ENCODE measurements at regions not wholly inside any gene's neighbourhood (a gene's known extent, or its start where the extent isn't known, plus 50 kb on each side); places are given as distances from the start of the nearest gene placed in this dataset.

GRCh38 chr14:56059054-56059453 is 59.2 kb upstream of the PELI2 start:
- TF ChIP-seq, protein P1, sequence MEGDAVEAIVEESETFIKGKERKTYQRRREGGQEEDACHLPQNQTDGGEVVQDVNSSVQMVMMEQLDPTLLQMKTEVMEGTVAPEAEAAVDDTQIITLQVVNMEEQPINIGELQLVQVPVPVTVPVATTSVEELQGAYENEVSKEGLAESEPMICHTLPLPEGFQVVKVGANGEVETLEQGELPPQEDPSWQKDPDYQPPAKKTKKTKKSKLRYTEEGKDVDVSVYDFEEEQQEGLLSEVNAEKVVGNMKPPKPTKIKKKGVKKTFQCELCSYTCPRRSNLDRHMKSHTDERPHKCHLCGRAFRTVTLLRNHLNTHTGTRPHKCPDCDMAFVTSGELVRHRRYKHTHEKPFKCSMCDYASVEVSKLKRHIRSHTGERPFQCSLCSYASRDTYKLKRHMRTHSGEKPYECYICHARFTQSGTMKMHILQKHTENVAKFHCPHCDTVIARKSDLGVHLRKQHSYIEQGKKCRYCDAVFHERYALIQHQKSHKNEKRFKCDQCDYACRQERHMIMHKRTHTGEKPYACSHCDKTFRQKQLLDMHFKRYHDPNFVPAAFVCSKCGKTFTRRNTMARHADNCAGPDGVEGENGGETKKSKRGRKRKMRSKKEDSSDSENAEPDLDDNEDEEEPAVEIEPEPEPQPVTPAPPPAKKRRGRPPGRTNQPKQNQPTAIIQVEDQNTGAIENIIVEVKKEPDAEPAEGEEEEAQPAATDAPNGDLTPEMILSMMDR (IDR thresholded peaks at IDR 0.05) = no peak

DNA sequence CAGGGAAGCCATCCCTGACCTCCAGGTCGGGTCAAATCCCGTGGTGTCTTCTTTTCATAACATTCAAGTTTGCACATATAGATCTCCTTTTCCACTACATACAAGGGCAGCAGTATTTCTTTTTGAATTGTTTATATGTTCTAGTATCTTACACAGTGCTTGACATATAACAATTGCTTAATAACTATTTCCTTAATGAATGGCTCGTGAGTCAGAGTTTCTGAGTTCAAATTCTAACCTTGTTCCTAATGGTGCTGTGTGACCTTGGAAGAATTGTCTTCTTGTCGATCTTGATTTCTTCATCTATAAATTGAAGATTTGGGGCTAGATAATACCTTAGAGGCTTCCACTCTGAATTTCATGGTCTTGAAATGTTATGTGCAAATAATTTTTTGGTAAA is 57.2 kb upstream of the PELI2 start:
- TF ChIP-seq, protein P1 (IDR thresholded peaks at IDR 0.05) = no peak

GRCh38 chr14:56063131-56063530 is 55.1 kb upstream of the PELI2 start:
- TF ChIP-seq, protein P1 (IDR thresholded peaks at IDR 0.05) = no peak

DNA sequence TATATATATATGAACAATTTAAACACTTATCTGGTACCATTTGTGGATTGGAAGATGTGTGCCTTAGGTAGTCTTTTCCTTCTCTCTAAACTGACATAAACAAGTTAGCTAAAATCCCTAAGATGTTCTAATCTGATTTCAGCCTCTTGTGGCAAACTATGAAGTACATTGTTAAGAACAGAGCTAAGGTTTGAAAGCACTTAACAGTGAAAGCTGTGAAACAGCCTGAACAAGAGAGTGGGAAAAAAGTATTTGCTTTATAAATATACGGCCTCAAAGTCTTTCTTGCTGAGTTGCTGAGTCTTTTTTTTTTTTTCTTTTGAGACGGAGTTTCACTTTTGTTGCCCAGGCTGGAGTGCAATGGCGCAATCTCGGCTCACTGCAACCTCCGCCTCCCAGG is 53.7 kb upstream of the PELI2 start:
- TF ChIP-seq, protein P1 (IDR thresholded peaks at IDR 0.05) = no peak

GRCh38 chr14:56065621-56066290 is 52.5 kb upstream of the PELI2 start:
- TF ChIP-seq, protein P1 (IDR thresholded peaks at IDR 0.05) = no peak

Data from LNCAP (cell line).